Stimulated activated CD8-positive, alpha-beta memory T cell treated with anti-CD3 and anti-CD28 coated beads, Interleukin-2, amount 100 ng/mL, for 48 hours (primary cell): ENCODE measurements at regions not wholly inside any gene's neighbourhood (a gene's known extent, or its start where the extent isn't known, plus 50 kb on each side); places are given as distances from the start of the nearest gene placed in this dataset.

Source experiments
- DNase-seq, 2 donors: peaks; one replicate each; pipeline ENCODE4 v3.0.0-alpha.2; 2020; ENCODE audit warnings: low read depth in 2 of 2

- DNase-seq: no peak
Measured at GRCh38 chr15:62977952-62978811, 64.4 kb upstream of the TPM1 start.

- DNase-seq: no peak
Measured at GRCh38 chr15:62979252-62979651, 63.3 kb upstream of the TPM1 start.

GRCh38 chr15:62981071-62981470 is 61.5 kb upstream of the TPM1 start:
- no peak for DNase-seq

- DNase-seq: no peak
Measured at GRCh38 chr15:62983956-62984355, 58.6 kb upstream of the TPM1 start.

GRCh38 chr15:62985768-62986167 is 56.8 kb upstream of the TPM1 start:
- DNase-seq: no peak

- DNase-seq: no peak
Measured at GRCh38 chr15:62986948-62987347, 55.6 kb upstream of the TPM1 start.

- DNase-seq: no peak
Measured at GRCh38 chr15:62988701-62989100, 53.8 kb upstream of the TPM1 start.

GRCh38 chr15:62989366-62990055 is 53.0 kb upstream of the TPM1 start:
- DNase-seq: no peak

- no peak for DNase-seq
Measured at GRCh38 chr15:62991698-62992097, 50.8 kb upstream of the TPM1 start.

- DNase-seq: no peak
Measured at GRCh38 chr15:62992302-62992701, 50.2 kb upstream of the TPM1 start.
